ENCODE measurements at regions not wholly inside any gene's neighbourhood (a gene's known extent, or its start where the extent isn't known, plus 50 kb on each side); places are given as distances from the start of the nearest gene placed in this dataset.

- no peaks in the 10 kb centered on the region for H3K27me3 ChIP-seq (ENCODE audit: insufficient read depth, low read length)
- H3K4me3 ChIP-seq (ENCODE audit: low read length) = no peak overlapping the region
- H3K9me3 ChIP-seq (ENCODE audit: insufficient read depth, low read depth, low read length) = no peaks in the 10 kb centered on the region
- no peak overlapping the region for H3K27ac ChIP-seq (ENCODE audit: low read length)
- peaks cover 6% of the 10 kb centered on the region for H3K4me1 ChIP-seq (ENCODE audit: insufficient read depth, low read length)
- no peaks in the 10 kb centered on the region for H3K36me3 ChIP-seq (ENCODE audit: insufficient read depth, low read depth, low read length)
- H3K9ac ChIP-seq (ENCODE audit: low read depth, low read length) = no peak overlapping the region
Measured at GRCh38 chr20:51864967-51865366, 62.6 kb upstream of the SALL4 start.

- Histone ChIP-seq H3K36me3 (ENCODE audit: insufficient read depth, low read depth, low read length) (no peaks in the 10 kb centered on the region), H3K4me1 (ENCODE audit: insufficient read depth, low read length) (peaks cover 6% of the 10 kb centered on the region), H3K27ac (ENCODE audit: low read length) (no peak overlapping the region), H3K4me3 (ENCODE audit: low read length) (no peak overlapping the region), H3K9ac (ENCODE audit: low read depth, low read length) (no peak overlapping the region), H3K27me3 (ENCODE audit: insufficient read depth, low read length) (no peaks in the 10 kb centered on the region), H3K9me3 (ENCODE audit: insufficient read depth, low read depth, low read length) (no peaks in the 10 kb centered on the region)
Measured at GRCh38 chr20:51862796-51863195, 60.5 kb upstream of the SALL4 start.

- H3K4me1 ChIP-seq (ENCODE audit: insufficient read depth, low read length) = peaks cover 6% of the 10 kb centered on the region
- H3K9me3 ChIP-seq (ENCODE audit: insufficient read depth, low read depth, low read length) = no peaks in the 10 kb centered on the region
- H3K4me3 ChIP-seq (ENCODE audit: low read length) = no peak overlapping the region
- no peak overlapping the region for H3K9ac ChIP-seq (ENCODE audit: low read depth, low read length)
- H3K27me3 ChIP-seq (ENCODE audit: insufficient read depth, low read length) = no peaks in the 10 kb centered on the region
- H3K27ac ChIP-seq (ENCODE audit: low read length) = no peak overlapping the region
- no peaks in the 10 kb centered on the region for H3K36me3 ChIP-seq (ENCODE audit: insufficient read depth, low read depth, low read length)
Measured at GRCh38 chr20:51861726-51862466, 59.6 kb upstream of the SALL4 start.

GRCh38 chr20:51860111-51860882 lies 58.0 kb upstream of the SALL4 start:
- H3K27ac ChIP-seq (ENCODE audit: low read length) = no peak overlapping the region
- no peaks in the 10 kb centered on the region for H3K36me3 ChIP-seq (ENCODE audit: insufficient read depth, low read depth, low read length)
- H3K4me1 ChIP-seq (ENCODE audit: insufficient read depth, low read length) = peaks cover 6% of the 10 kb centered on the region
- H3K9ac ChIP-seq (ENCODE audit: low read depth, low read length) = no peak overlapping the region
- no peak overlapping the region for H3K4me3 ChIP-seq (ENCODE audit: low read length)
- no peaks in the 10 kb centered on the region for H3K9me3 ChIP-seq (ENCODE audit: insufficient read depth, low read depth, low read length)
- H3K27me3 ChIP-seq (ENCODE audit: insufficient read depth, low read length) = no peaks in the 10 kb centered on the region

- Histone ChIP-seq H3K9me3 (ENCODE audit: insufficient read depth, low read depth, low read length) (no peaks in the 10 kb centered on the region), H3K4me3 (ENCODE audit: low read length) (no peak overlapping the region), H3K27me3 (ENCODE audit: insufficient read depth, low read length) (no peaks in the 10 kb centered on the region), H3K27ac (ENCODE audit: low read length) (no peak overlapping the region), H3K9ac (ENCODE audit: low read depth, low read length) (no peak overlapping the region), H3K4me1 (ENCODE audit: insufficient read depth, low read length) (no peaks in the 10 kb centered on the region), H3K36me3 (ENCODE audit: insufficient read depth, low read depth, low read length) (no peaks in the 10 kb centered on the region)
Measured at GRCh38 chr20:51856432-51856831, 54.1 kb upstream of the SALL4 start.

- Histone ChIP-seq H3K9ac (ENCODE audit: low read depth, low read length) (no peak overlapping the region), H3K4me3 (ENCODE audit: low read length) (no peak overlapping the region), H3K36me3 (ENCODE audit: insufficient read depth, low read depth, low read length) (no peaks in the 10 kb centered on the region), H3K27me3 (ENCODE audit: insufficient read depth, low read length) (no peaks in the 10 kb centered on the region), H3K9me3 (ENCODE audit: insufficient read depth, low read depth, low read length) (no peaks in the 10 kb centered on the region), H3K4me1 (ENCODE audit: insufficient read depth, low read length) (no peaks in the 10 kb centered on the region), H3K27ac (ENCODE audit: low read length) (no peak overlapping the region)
Measured at GRCh38 chr20:51854921-51855320, 52.6 kb upstream of the SALL4 start.

Data from iPS-20b (cell line).